Caco-2 (cell line): ENCODE measurements at regions not wholly inside any gene's neighbourhood (a gene's known extent, or its start where the extent isn't known, plus 50 kb on each side); places are given as distances from the start of the nearest gene placed in this dataset.

Experiments
- BruUV-seq: library from RNA; stranded (reverse); fragments of 400-500 nt; replicated peaks from 2 replicates; lab custom pipeline; 2021; lab: Mats Ljungman, UMichigan
- CTCF ChIA-PET: fragments of 300-600 bp; sonication (Branson Sonifier 250); formaldehyde crosslinking; loops from one replicate; lab custom pipeline; 2022; ENCODE audit warnings: antibody characterized with exemption; lab: Charles Lee
- POLR2A ChIA-PET: fragments of 300-600 bp; sonication (Branson Sonifier 250); formaldehyde crosslinking; loops from one replicate; lab custom pipeline; 2022; ENCODE audit warnings: antibody characterized with exemption; lab: Charles Lee
- DNase-seq, 2 experiments: peaks; one replicate each; pipeline versions ENCODE4 v3.0.0 to v3.0.0-alpha.2; 2020 to 2022
- H3K27me3 ChIP-seq: replicated peaks from 2 replicates; pipeline ENCODE4 v1.6.0; 2011; ENCODE audit warnings: low read length; ENCODE audit not compliant: control insufficient read depth, insufficient read depth
- H3K36me3 ChIP-seq: 2 replicates; pipeline ENCODE4 v1.5.1; 2011; ENCODE audit warnings: low read length; ENCODE audit not compliant: control insufficient read depth, insufficient read depth
- H3K4me1 ChIP-seq: fragments of 250-450 bp; sonication (Bioruptor Pico); 2 replicates; pipeline ENCODE4 v1.5.1; 2020; ENCODE audit warnings: mild to moderate bottlenecking
- H3K4me3 ChIP-seq: 2 replicates; pipeline ENCODE4 v1.5.1; 2011; ENCODE audit warnings: low read depth, mild to moderate bottlenecking, control low read depth, low read length
- H3K9me3 ChIP-seq: fragments of 250-450 bp; sonication (Bioruptor Pico); 2 replicates; pipeline ENCODE4 v1.5.1; 2020; ENCODE audit warnings: mild to moderate bottlenecking, moderate library complexity
- H3K27ac Mint-ChIP-seq: one replicate; pipeline ENCODE4 v1.8.0; 2022; ENCODE audit warnings: mixed read lengths; ENCODE audit not compliant: unreplicated experiment
- H3K27me3 Mint-ChIP-seq: one replicate; pipeline ENCODE4 v1.8.0; 2022; ENCODE audit warnings: mixed read lengths; ENCODE audit not compliant: insufficient read depth, unreplicated experiment
- H3K36me3 Mint-ChIP-seq: one replicate; pipeline ENCODE4 v1.8.0; 2022; ENCODE audit warnings: mild to moderate bottlenecking, mixed read lengths; ENCODE audit not compliant: insufficient read depth, unreplicated experiment
- H3K4me1 Mint-ChIP-seq: one replicate; pipeline ENCODE4 v1.8.0; 2022; ENCODE audit warnings: low read depth, mixed read lengths; ENCODE audit not compliant: unreplicated experiment
- H3K4me3 Mint-ChIP-seq: one replicate; pipeline ENCODE4 v1.8.0; 2022; ENCODE audit warnings: mild to moderate bottlenecking, moderate library complexity, mixed read lengths; ENCODE audit not compliant: unreplicated experiment
- H3K9me3 Mint-ChIP-seq: one replicate; pipeline ENCODE4 v1.8.0; 2022; ENCODE audit warnings: mixed read lengths; ENCODE audit not compliant: unreplicated experiment
- intact Hi-C: fragments of 100-400 bp; cut with micrococcal nuclease; formaldehyde crosslinking; loops from one replicate; pipeline ENCODE4 v1.10.0; 2022; ENCODE audit not compliant: unreplicated experiment
- TF ChIP-seq, protein P1 (sequence below), 2 experiments: fragments of 200-600 bp in 1 of 2; IDR thresholded peaks; 1 replicate in 1 of 2; 2 replicates in 1 of 2; pipeline versions ENCODE4 v1.5.1 to v1.8.0; 2011 to 2022; ENCODE audit warnings: antibody characterized with exemption in 1 of 2, control low read depth in 1 of 2, inconsistent platforms in 1 of 2, low read depth in 1 of 2, low read length in 1 of 2, mild to moderate bottlenecking in 1 of 2, moderate library complexity in 1 of 2; ENCODE audit not compliant: insufficient read depth in 1 of 2, severe bottlenecking in 1 of 2, unreplicated experiment in 1 of 2

DNA sequence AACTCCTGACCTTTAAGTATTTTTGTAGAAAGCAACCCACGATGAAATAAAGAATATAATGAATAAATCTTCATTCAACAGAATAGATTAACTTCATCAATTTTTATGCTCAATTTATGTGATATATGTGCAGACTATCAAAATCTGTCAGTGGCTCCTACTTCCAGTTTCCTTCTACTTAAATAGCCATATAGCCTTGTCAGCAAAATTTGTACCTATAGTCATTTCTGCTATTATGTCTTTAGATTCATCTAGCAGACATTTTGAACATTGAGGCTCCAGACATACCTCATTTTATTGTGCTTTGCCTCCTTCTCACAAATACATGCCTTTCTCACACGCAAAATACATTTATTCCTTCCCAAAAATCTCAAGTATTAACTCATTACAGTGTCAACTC lies 971.7 kb downstream of the FAM133A start:
- no peak overlapping the region for H3K4me3 ChIP-seq
- BruUV-seq = no TSS peak
- Mint-ChIP-seq H3K27me3 (no peaks in the 10 kb centered on the region), H3K27ac (no peak overlapping the region), H3K4me1 (no peaks in the 10 kb centered on the region), H3K36me3 (no peaks in the 10 kb centered on the region), H3K9me3 (no peaks in the 10 kb centered on the region), H3K4me3 (no peak overlapping the region)
- POLR2A ChIA-PET = no interaction called here
- TF ChIP-seq, protein P1, sequence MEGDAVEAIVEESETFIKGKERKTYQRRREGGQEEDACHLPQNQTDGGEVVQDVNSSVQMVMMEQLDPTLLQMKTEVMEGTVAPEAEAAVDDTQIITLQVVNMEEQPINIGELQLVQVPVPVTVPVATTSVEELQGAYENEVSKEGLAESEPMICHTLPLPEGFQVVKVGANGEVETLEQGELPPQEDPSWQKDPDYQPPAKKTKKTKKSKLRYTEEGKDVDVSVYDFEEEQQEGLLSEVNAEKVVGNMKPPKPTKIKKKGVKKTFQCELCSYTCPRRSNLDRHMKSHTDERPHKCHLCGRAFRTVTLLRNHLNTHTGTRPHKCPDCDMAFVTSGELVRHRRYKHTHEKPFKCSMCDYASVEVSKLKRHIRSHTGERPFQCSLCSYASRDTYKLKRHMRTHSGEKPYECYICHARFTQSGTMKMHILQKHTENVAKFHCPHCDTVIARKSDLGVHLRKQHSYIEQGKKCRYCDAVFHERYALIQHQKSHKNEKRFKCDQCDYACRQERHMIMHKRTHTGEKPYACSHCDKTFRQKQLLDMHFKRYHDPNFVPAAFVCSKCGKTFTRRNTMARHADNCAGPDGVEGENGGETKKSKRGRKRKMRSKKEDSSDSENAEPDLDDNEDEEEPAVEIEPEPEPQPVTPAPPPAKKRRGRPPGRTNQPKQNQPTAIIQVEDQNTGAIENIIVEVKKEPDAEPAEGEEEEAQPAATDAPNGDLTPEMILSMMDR (IDR thresholded peaks at IDR 0.05; ENCODE audit: insufficient read depth in 1 of 2, low read depth in 1 of 2, low read length in 1 of 2, severe bottlenecking in 1 of 2, unreplicated experiment in 1 of 2) = no peak
- DNase-seq = no peak
- no peaks in the 10 kb centered on the region for H3K36me3 ChIP-seq
- H3K4me1 ChIP-seq = no peaks in the 10 kb centered on the region
- no peaks in the 10 kb centered on the region for H3K27me3 ChIP-seq
- intact Hi-C loops = no loop called here
- CTCF ChIA-PET = no interaction called here
- no peaks in the 10 kb centered on the region for H3K9me3 ChIP-seq

- no peak for DNase-seq
- Histone ChIP-seq H3K27me3 (no peaks in the 10 kb centered on the region), H3K4me3 (no peak overlapping the region), H3K4me1 (no peaks in the 10 kb centered on the region), H3K36me3 (no peaks in the 10 kb centered on the region), H3K9me3 (no peaks in the 10 kb centered on the region)
- Mint-ChIP-seq H3K9me3 (no peaks in the 10 kb centered on the region), H3K4me1 (no peaks in the 10 kb centered on the region), H3K27me3 (no peaks in the 10 kb centered on the region), H3K36me3 (no peaks in the 10 kb centered on the region), H3K4me3 (no peak overlapping the region), H3K27ac (no peak overlapping the region)
- TF ChIP-seq, protein P1 (IDR thresholded peaks at IDR 0.05; ENCODE audit: insufficient read depth in 1 of 2, low read depth in 1 of 2, low read length in 1 of 2, severe bottlenecking in 1 of 2, unreplicated experiment in 1 of 2) = no peak
- ChIA-PET POLR2A (no interaction called here), CTCF (no interaction called here)
- BruUV-seq = no TSS peak
- intact Hi-C loops = no loop called here
Measured at GRCh38 chrX:94655180-94655579, 981.2 kb downstream of the FAM133A start.

DNA sequence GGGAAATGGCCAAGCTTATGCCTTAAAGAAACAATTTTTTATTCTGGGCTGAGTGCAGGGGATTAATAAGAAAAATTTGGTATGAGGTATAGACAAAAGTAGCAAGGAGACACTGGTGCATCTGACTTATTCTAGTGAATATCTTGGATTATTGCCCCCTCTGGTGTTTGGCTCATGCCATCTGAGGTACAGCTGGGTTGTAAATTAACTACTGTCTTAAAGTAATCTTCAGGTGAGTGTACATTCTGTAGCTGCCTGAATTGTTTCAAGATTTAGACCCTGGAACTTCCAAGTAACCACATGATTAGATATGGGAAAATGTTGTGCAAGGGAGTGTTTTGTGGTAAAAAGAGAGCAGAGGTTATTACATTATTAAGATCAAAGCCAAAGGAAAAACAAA lies 988.7 kb downstream of the FAM133A start:
- Mint-ChIP-seq H3K9me3 (no peaks in the 10 kb centered on the region), H3K36me3 (no peaks in the 10 kb centered on the region), H3K27ac (no peak overlapping the region), H3K4me3 (no peak overlapping the region), H3K4me1 (peaks cover 5% of the 10 kb centered on the region), H3K27me3 (no peaks in the 10 kb centered on the region)
- TF ChIP-seq, protein P1 (IDR thresholded peaks at IDR 0.05; ENCODE audit: insufficient read depth in 1 of 2, low read depth in 1 of 2, low read length in 1 of 2, severe bottlenecking in 1 of 2, unreplicated experiment in 1 of 2) = peak; percentile 17 to 37
- H3K36me3 ChIP-seq = no peaks in the 10 kb centered on the region
- no peaks in the 10 kb centered on the region for H3K4me1 ChIP-seq
- intact Hi-C loops = loop anchor here (1.0 to 10.0 kb wide), 4 partner anchors 248 to 788 kb away; no protein-coding TSS in a partner anchor
- DNase-seq = peak; percentile 30 to 36
- BruUV-seq = no TSS peak
- POLR2A ChIA-PET = no interaction called here
- no peaks in the 10 kb centered on the region for H3K9me3 ChIP-seq
- no peak overlapping the region for H3K4me3 ChIP-seq
- CTCF ChIA-PET = interaction anchor here (0.9 kb wide), 1 partner anchor 8 kb away, joined by 3 read pairs; no protein-coding TSS in a partner anchor
- H3K27me3 ChIP-seq = no peaks in the 10 kb centered on the region
